HUES48 (cell line): ENCODE measurements at regions not wholly inside any gene's neighbourhood (a gene's known extent, or its start where the extent isn't known, plus 50 kb on each side); places are given as distances from the start of the nearest gene placed in this dataset.
"Not testable (repeated sequence)": the region's sequence is repeated elsewhere in the genome, so short reads cannot be mapped to it uniquely, and the experiment has no call there.

Source experiments
- H3K27ac ChIP-seq: one replicate; pipeline ENCODE4 v1.7.0; 2013; ENCODE audit warnings: low read depth, low read length, inconsistent platforms
- H3K27me3 ChIP-seq: 2 replicates; pipeline ENCODE4 v1.6.1; 2013; ENCODE audit warnings: mild to moderate bottlenecking, low read length; ENCODE audit not compliant: control insufficient read depth, insufficient read depth
- H3K36me3 ChIP-seq: 2 replicates; pipeline ENCODE4 v1.6.1; 2013; ENCODE audit warnings: low read length; ENCODE audit not compliant: control insufficient read depth, insufficient read depth
- H3K4me1 ChIP-seq: 2 replicates; pipeline ENCODE4 v1.6.1; 2013; ENCODE audit warnings: mild to moderate bottlenecking, low read length; ENCODE audit not compliant: control insufficient read depth, insufficient read depth
- H3K4me3 ChIP-seq: 2 replicates; pipeline ENCODE4 v1.5.1; 2013; ENCODE audit warnings: mild to moderate bottlenecking, low read depth, low read length
- H3K9ac ChIP-seq: 2 replicates; pipeline ENCODE4 v1.6.1; 2013; ENCODE audit warnings: mild to moderate bottlenecking, low read depth, low read length, moderate library complexity
- H3K9me3 ChIP-seq: 2 replicates; pipeline ENCODE4 v1.6.1; 2013; ENCODE audit warnings: low read length; ENCODE audit not compliant: control insufficient read depth, insufficient read depth

GRCh38 chr1:30101016-30101415, 622.4 kb downstream of the MATN1 start:
- Histone ChIP-seq H3K27ac (no peak overlapping the region), H3K4me3 (no peak overlapping the region)

GRCh38 chr1:30100524-30100862, 622.9 kb downstream of the MATN1 start:
- H3K4me3 ChIP-seq, result no peak overlapping the region
- no peaks in the 10 kb centered on the region for H3K4me1 ChIP-seq
- no peaks in the 10 kb centered on the region for H3K27me3 ChIP-seq
- H3K36me3 ChIP-seq, result no peaks in the 10 kb centered on the region
- H3K9ac ChIP-seq, result no peak overlapping the region
- no peaks in the 10 kb centered on the region for H3K9me3 ChIP-seq
- H3K27ac ChIP-seq, result no peak overlapping the region

More at GRCh38 chr1:30101016-30101415, 622.4 kb downstream of the MATN1 start:
- H3K9ac ChIP-seq, result no peak overlapping the region
- no peaks in the 10 kb centered on the region for H3K36me3 ChIP-seq
- H3K27me3 ChIP-seq, result no peaks in the 10 kb centered on the region
- no peaks in the 10 kb centered on the region for H3K4me1 ChIP-seq
- H3K9me3 ChIP-seq, result no peaks in the 10 kb centered on the region

GRCh38 chr1:30099587-30100523, 623.5 kb downstream of the MATN1 start:
- Histone ChIP-seq H3K9me3 (no peaks in the 10 kb centered on the region), H3K27me3 (no peaks in the 10 kb centered on the region), H3K4me3 (no peak overlapping the region), H3K4me1 (no peaks in the 10 kb centered on the region), H3K9ac (no peak overlapping the region), H3K27ac (no peak overlapping the region), H3K36me3 (no peaks in the 10 kb centered on the region)

GRCh38 chr1:30097851-30098250, 625.5 kb downstream of the MATN1 start:
- not testable (repeated sequence) for H3K27ac ChIP-seq, H3K9me3 ChIP-seq, H3K36me3 ChIP-seq, H3K4me1 ChIP-seq, H3K9ac ChIP-seq, H3K4me3 ChIP-seq, H3K27me3 ChIP-seq

- no peaks in the 10 kb centered on the region for H3K27me3 ChIP-seq
- no peak overlapping the region for H3K27ac ChIP-seq
- H3K9ac ChIP-seq, result no peak overlapping the region
- no peaks in the 10 kb centered on the region for H3K36me3 ChIP-seq
- H3K4me3 ChIP-seq, result no peak overlapping the region
- H3K9me3 ChIP-seq, result peaks cover 15% of the 10 kb centered on the region
- no peaks in the 10 kb centered on the region for H3K4me1 ChIP-seq
These were observed 627.8 kb downstream of the MATN1 start for GRCh38 chr1:30095451-30096025.

- Histone ChIP-seq H3K27ac (no peak overlapping the region), H3K9ac (no peak overlapping the region), H3K9me3 (peaks cover 15% of the 10 kb centered on the region), H3K36me3 (no peaks in the 10 kb centered on the region), H3K4me3 (no peak overlapping the region), H3K4me1 (no peaks in the 10 kb centered on the region), H3K27me3 (no peaks in the 10 kb centered on the region)
These were observed 628.3 kb downstream of the MATN1 start for GRCh38 chr1:30095051-30095450.

- Histone ChIP-seq H3K4me3 (no peak overlapping the region), H3K9ac (no peak overlapping the region), H3K36me3 (no peaks in the 10 kb centered on the region), H3K27ac (no peak overlapping the region), H3K9me3 (peaks cover 15% of the 10 kb centered on the region), H3K4me1 (no peaks in the 10 kb centered on the region), H3K27me3 (no peaks in the 10 kb centered on the region)
These were observed 631.1 kb downstream of the MATN1 start for GRCh38 chr1:30092051-30092858.

GRCh38 chr1:30090162-30090820, 633.1 kb downstream of the MATN1 start:
- H3K27ac ChIP-seq, result no peak overlapping the region
- H3K36me3 ChIP-seq, result no peaks in the 10 kb centered on the region
- peaks cover 15% of the 10 kb centered on the region for H3K9me3 ChIP-seq
- no peak overlapping the region for H3K4me3 ChIP-seq
- H3K9ac ChIP-seq, result no peak overlapping the region
- H3K27me3 ChIP-seq, result no peaks in the 10 kb centered on the region
- no peaks in the 10 kb centered on the region for H3K4me1 ChIP-seq

- Histone ChIP-seq H3K4me3 (no peak overlapping the region), H3K27ac (no peak overlapping the region), H3K36me3 (no peaks in the 10 kb centered on the region), H3K27me3 (no peaks in the 10 kb centered on the region), H3K9me3 (peaks cover 15% of the 10 kb centered on the region), H3K9ac (no peak overlapping the region), H3K4me1 (no peaks in the 10 kb centered on the region)
These were observed 634.4 kb downstream of the MATN1 start for GRCh38 chr1:30089024-30089430.

- Histone ChIP-seq H3K4me1 (no peaks in the 10 kb centered on the region), H3K4me3 (no peak overlapping the region), H3K27me3 (no peaks in the 10 kb centered on the region), H3K27ac (no peak overlapping the region), H3K9ac (no peak overlapping the region), H3K9me3 (peaks cover 15% of the 10 kb centered on the region), H3K36me3 (no peaks in the 10 kb centered on the region)
These were observed 634.8 kb downstream of the MATN1 start for GRCh38 chr1:30088594-30088993.
